Cardiac muscle cell (in vitro differentiated cells and primary cell): ENCODE measurements at regions not wholly inside any gene's neighbourhood (a gene's known extent, or its start where the extent isn't known, plus 50 kb on each side); places are given as distances from the start of the nearest gene placed in this dataset.

Experiments
- DNase-seq, 2 donors: peaks; one replicate each; pipeline versions ENCODE4 v3.0.0 to v3.0.0-alpha.2; 2010 to 2017; ENCODE audit warnings: low read depth in 1 of 2, low spot score in 1 of 2
- H3K27ac ChIP-seq: fragments of 200-600 bp; sonication (generic); 2 replicates; pipeline ENCODE4 v1.5.1; 2016
- H3K27me3 ChIP-seq: fragments of 200-600 bp; sonication (generic); 2 replicates; pipeline ENCODE4 v1.6.0; 2016; ENCODE audit warnings: control low read depth
- H3K36me3 ChIP-seq: fragments of 200-600 bp; sonication (generic); 2 replicates; pipeline ENCODE4 v1.5.1; 2016; ENCODE audit warnings: control low read depth
- H3K4me1 ChIP-seq: fragments of 200-600 bp; sonication (generic); 2 replicates; pipeline ENCODE4 v1.8.1; 2017; ENCODE audit warnings: low read depth, mild to moderate bottlenecking, mixed run types
- H3K4me3 ChIP-seq: fragments of 200-600 bp; sonication (generic); 2 replicates; pipeline ENCODE4 v1.5.1; 2016; ENCODE audit warnings: mild to moderate bottlenecking
- H3K9me3 ChIP-seq: fragments of 200-600 bp; sonication (generic); 2 replicates; pipeline ENCODE4 v1.5.1; 2017; ENCODE audit warnings: low read depth, mild to moderate bottlenecking, control low read depth
- CTCF ChIP-seq: IDR thresholded peaks from 2 replicates; pipeline ENCODE4 v1.5.1; 2012; ENCODE audit warnings: low read depth, mild to moderate bottlenecking, low read length

- DNase-seq = no peak
- Histone ChIP-seq H3K4me1 (peaks cover 16% of the 10 kb centered on the region), H3K36me3 (no peaks in the 10 kb centered on the region), H3K27me3 (peaks cover 13% of the 10 kb centered on the region), H3K27ac (no peak overlapping the region), H3K4me3 (no peak overlapping the region), H3K9me3 (no peaks in the 10 kb centered on the region)
- TF ChIP-seq CTCF = no peak
Observed at GRCh38 chr15:70261083-70261482, 163.4 kb upstream of the TLE3 start.

GRCh38 chr15:70260580-70260979, 162.9 kb upstream of the TLE3 start:
- Histone ChIP-seq H3K27ac (no peak overlapping the region), H3K4me1 (peaks cover 16% of the 10 kb centered on the region), H3K36me3 (no peaks in the 10 kb centered on the region), H3K9me3 (no peaks in the 10 kb centered on the region), H3K27me3 (peaks cover 17% of the 10 kb centered on the region), H3K4me3 (no peak overlapping the region)
- no peak for DNase-seq
- no peak for TF ChIP-seq CTCF

GRCh38 chr15:70259640-70260508, 162.2 kb upstream of the TLE3 start:
- no peaks in the 10 kb centered on the region for H3K9me3 ChIP-seq
- H3K27ac ChIP-seq = no peak overlapping the region
- no peaks in the 10 kb centered on the region for H3K36me3 ChIP-seq
- no peak for TF ChIP-seq CTCF
- peaks cover 16% of the 10 kb centered on the region for H3K4me1 ChIP-seq
- peak in 1 of 2 donors; percentile 19 for DNase-seq
- H3K4me3 ChIP-seq = no peak overlapping the region
- H3K27me3 ChIP-seq = peaks cover 17% of the 10 kb centered on the region

GRCh38 chr15:70259028-70259424, 161.3 kb upstream of the TLE3 start:
- Histone ChIP-seq H3K27ac (no peak overlapping the region), H3K36me3 (no peaks in the 10 kb centered on the region), H3K4me1 (peaks cover 13% of the 10 kb centered on the region), H3K4me3 (no peak overlapping the region), H3K27me3 (peaks cover 20% of the 10 kb centered on the region), H3K9me3 (no peaks in the 10 kb centered on the region)
- TF ChIP-seq CTCF = no peak
- peak; percentile 74 to 76 for DNase-seq

GRCh38 chr15:70258369-70259027, 160.8 kb upstream of the TLE3 start:
- Histone ChIP-seq H3K4me3 (no peak overlapping the region), H3K9me3 (no peaks in the 10 kb centered on the region), H3K36me3 (no peaks in the 10 kb centered on the region), H3K27ac (no peak overlapping the region), H3K4me1 (peaks cover 8% of the 10 kb centered on the region), H3K27me3 (peaks cover 25% of the 10 kb centered on the region)
- DNase-seq = peak in 1 of 2 donors; percentile 21
- TF ChIP-seq CTCF = no peak
